SU-DHL-6 (cell line): ENCODE measurements at regions not wholly inside any gene's neighbourhood (a gene's known extent, or its start where the extent isn't known, plus 50 kb on each side); places are given as distances from the start of the nearest gene placed in this dataset.

Experiments used
- CTCF ChIP-seq: fragments of 200-600 bp; sonication (generic); IDR thresholded peaks from one replicate; pipeline ENCODE4 v1.5.1; 2017; ENCODE audit warnings: antibody characterized with exemption, mild to moderate bottlenecking, low read length, moderate library complexity; ENCODE audit not compliant: insufficient read depth, poor library complexity, severe bottlenecking
- EZH2phosphoT487 ChIP-seq: fragments of 200-600 bp; sonication (generic), shearing (Covaris generic); conservative IDR thresholded peaks from 2 replicates; pipeline ENCODE4 v1.6.1; 2018; ENCODE audit warnings: mild to moderate bottlenecking, antibody characterized with exemption, low read length, moderate library complexity, mixed read lengths

GRCh38 chr9:99569840-99570239 lies 251.8 kb upstream of the NR4A3 start:
- TF ChIP-seq CTCF, result no peak
- TF ChIP-seq EZH2phosphoT487, result no peak
